ENCODE measurements at regions not wholly inside any gene's neighbourhood (a gene's known extent, or its start where the extent isn't known, plus 50 kb on each side); places are given as distances from the start of the nearest gene placed in this dataset.

DNA sequence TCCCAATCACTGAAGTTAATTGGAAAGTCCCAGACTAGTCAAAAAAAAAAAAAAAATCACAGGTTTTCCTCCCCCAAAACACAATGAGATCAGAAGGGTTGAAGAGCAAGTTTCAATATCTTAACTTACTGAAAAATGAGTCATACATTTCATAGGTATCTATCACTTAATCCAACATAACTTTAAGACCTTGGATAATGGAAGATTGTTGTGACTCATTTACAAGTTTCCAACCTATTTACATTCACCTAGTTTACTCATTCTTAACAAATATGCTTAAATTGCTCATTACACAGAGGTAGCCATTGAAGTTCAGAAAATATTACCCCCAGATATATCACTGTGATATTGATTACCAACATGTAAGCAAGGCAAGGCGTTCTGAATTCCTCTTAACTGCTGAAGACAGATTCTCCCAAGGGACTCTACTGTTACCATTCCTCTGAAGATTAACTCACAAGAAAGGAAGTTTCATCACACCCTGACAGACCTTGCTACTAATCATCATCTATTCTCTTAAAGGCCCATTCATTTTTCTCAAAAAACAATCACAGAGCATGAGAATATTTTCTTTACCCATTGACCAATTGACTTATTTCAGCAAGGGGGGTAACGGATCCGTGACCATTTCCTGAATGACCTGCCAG, 563.8 kb downstream of the TLE1 start:
- TF ChIP-seq, protein P1, sequence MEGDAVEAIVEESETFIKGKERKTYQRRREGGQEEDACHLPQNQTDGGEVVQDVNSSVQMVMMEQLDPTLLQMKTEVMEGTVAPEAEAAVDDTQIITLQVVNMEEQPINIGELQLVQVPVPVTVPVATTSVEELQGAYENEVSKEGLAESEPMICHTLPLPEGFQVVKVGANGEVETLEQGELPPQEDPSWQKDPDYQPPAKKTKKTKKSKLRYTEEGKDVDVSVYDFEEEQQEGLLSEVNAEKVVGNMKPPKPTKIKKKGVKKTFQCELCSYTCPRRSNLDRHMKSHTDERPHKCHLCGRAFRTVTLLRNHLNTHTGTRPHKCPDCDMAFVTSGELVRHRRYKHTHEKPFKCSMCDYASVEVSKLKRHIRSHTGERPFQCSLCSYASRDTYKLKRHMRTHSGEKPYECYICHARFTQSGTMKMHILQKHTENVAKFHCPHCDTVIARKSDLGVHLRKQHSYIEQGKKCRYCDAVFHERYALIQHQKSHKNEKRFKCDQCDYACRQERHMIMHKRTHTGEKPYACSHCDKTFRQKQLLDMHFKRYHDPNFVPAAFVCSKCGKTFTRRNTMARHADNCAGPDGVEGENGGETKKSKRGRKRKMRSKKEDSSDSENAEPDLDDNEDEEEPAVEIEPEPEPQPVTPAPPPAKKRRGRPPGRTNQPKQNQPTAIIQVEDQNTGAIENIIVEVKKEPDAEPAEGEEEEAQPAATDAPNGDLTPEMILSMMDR (conservative IDR thresholded peaks at IDR 0.05): no peak
- TF ChIP-seq ZFX (IDR thresholded peaks at IDR 0.05): no peak

Measured in C4-2B (cell line).